ENCODE measurements at regions not wholly inside any gene's neighbourhood (a gene's known extent, or its start where the extent isn't known, plus 50 kb on each side); places are given as distances from the start of the nearest gene placed in this dataset.

- H3K4me2 ChIP-seq (replicated peaks; ENCODE audit: extremely low read depth, low read length, poor library complexity, severe bottlenecking): no peak overlapping the region
- Mint-ChIP-seq H3K4me1 (peaks cover 20% of the 10 kb centered on the region), H3K36me3 (no peaks in the 10 kb centered on the region), H3K4me3 (peak overlapping the region in 1 of 2 donors; percentile 12), H3K9me3 (peaks cover 0 to 3% (median 0%) of the 10 kb centered on the region in 7 donors), H3K27me3 (ENCODE audit: low read depth in 3 of 3) (peaks cover 10 to 26% (median 13%) of the 10 kb centered on the region in 3 donors), H3K27ac (no peak overlapping the region)
- H3K4me3 ChIP-seq (replicated peaks in 1 of 3; ENCODE audit: low read depth in 2 of 3, low read length in 3 of 3): no peak overlapping the region
- WGBS (ENCODE audit: insufficient coverage): 62% methylated on average over 10 of the region's 20 CpGs
- no peaks in the 10 kb centered on the region for H3K79me2 ChIP-seq (ENCODE audit: insufficient read depth, low read length)
- H3K9ac ChIP-seq (ENCODE audit: insufficient read depth, low read length, poor library complexity, severe bottlenecking): no peak overlapping the region
- H3K9me3 ChIP-seq (replicated peaks in 1 of 2; ENCODE audit: control insufficient read depth in 1 of 2, insufficient read depth in 1 of 2, low read length in 2 of 2): no peaks in the 10 kb centered on the region
- H4K20me1 ChIP-seq (ENCODE audit: insufficient read depth, low read length): no peaks in the 10 kb centered on the region
- H2AFZ ChIP-seq (ENCODE audit: insufficient read depth, low read depth, low read length, poor library complexity, severe bottlenecking): no peak overlapping the region
- intact Hi-C loops (cut with micrococcal nuclease): no loop called here
- H3K27ac ChIP-seq (ENCODE audit: low read depth in 1 of 2, low read length in 2 of 2): no peak overlapping the region
- no peak for TF ChIP-seq CTCF (IDR thresholded peaks at IDR 0.05)
- H3K27me3 ChIP-seq (ENCODE audit: control insufficient read depth in 2 of 2, insufficient read depth in 2 of 2, low read length in 2 of 2): peaks cover 0 to 7% of the 10 kb centered on the region in 2 donors
- H3K36me3 ChIP-seq (replicated peaks in 1 of 2; ENCODE audit: control insufficient read depth in 1 of 2, insufficient read depth in 2 of 2, low read length in 2 of 2): no peaks in the 10 kb centered on the region
- no peak for DNase-seq
- no peaks in the 10 kb centered on the region for H3K4me1 ChIP-seq (ENCODE audit: control insufficient read depth in 1 of 2, insufficient read depth in 2 of 2, low read length in 2 of 2)
These were observed 56.5 kb upstream of the GATA2 start for GRCh38 chr3:128549283-128550112.

- Mint-ChIP-seq H3K27me3 (ENCODE audit: low read depth in 3 of 3) (peaks cover 5 to 18% (median 10%) of the 10 kb centered on the region in 3 donors), H3K36me3 (no peaks in the 10 kb centered on the region), H3K9me3 (peaks cover 0 to 6% (median 3%) of the 10 kb centered on the region in 7 donors), H3K27ac (no peak overlapping the region), H3K4me3 (no peak overlapping the region), H3K4me1 (peaks cover 20% of the 10 kb centered on the region)
- Histone ChIP-seq H3K27ac (ENCODE audit: low read depth in 1 of 2, low read length in 2 of 2) (no peak overlapping the region), H3K9ac (ENCODE audit: insufficient read depth, low read length, poor library complexity, severe bottlenecking) (no peak overlapping the region), H3K79me2 (ENCODE audit: insufficient read depth, low read length) (no peaks in the 10 kb centered on the region), H3K4me3 (replicated peaks in 1 of 3; ENCODE audit: low read depth in 2 of 3, low read length in 3 of 3) (no peak overlapping the region), H3K9me3 (replicated peaks in 1 of 2; ENCODE audit: control insufficient read depth in 1 of 2, insufficient read depth in 1 of 2, low read length in 2 of 2) (peaks cover 1 to 3% of the 10 kb centered on the region in 2 donors), H3K27me3 (ENCODE audit: control insufficient read depth in 2 of 2, insufficient read depth in 2 of 2, low read length in 2 of 2) (no peaks in the 10 kb centered on the region), H2AFZ (ENCODE audit: insufficient read depth, low read depth, low read length, poor library complexity, severe bottlenecking) (no peak overlapping the region), H4K20me1 (ENCODE audit: insufficient read depth, low read length) (no peaks in the 10 kb centered on the region), H3K4me2 (replicated peaks; ENCODE audit: extremely low read depth, low read length, poor library complexity, severe bottlenecking) (no peak overlapping the region), H3K4me1 (ENCODE audit: control insufficient read depth in 1 of 2, insufficient read depth in 2 of 2, low read length in 2 of 2) (no peaks in the 10 kb centered on the region), H3K36me3 (replicated peaks in 1 of 2; ENCODE audit: control insufficient read depth in 1 of 2, insufficient read depth in 2 of 2, low read length in 2 of 2) (no peaks in the 10 kb centered on the region)
- intact Hi-C loops (cut with micrococcal nuclease): no loop called here
- DNase-seq: no peak
- no peak for TF ChIP-seq CTCF (IDR thresholded peaks at IDR 0.05)
- 61% methylated on average over 5 of the region's 6 CpGs for WGBS (ENCODE audit: insufficient coverage)
These were observed 55.7 kb upstream of the GATA2 start for GRCh38 chr3:128548426-128549282.

Data from CD14-positive monocyte (primary cell).